ENCODE measurements at regions not wholly inside any gene's neighbourhood (a gene's known extent, or its start where the extent isn't known, plus 50 kb on each side); places are given as distances from the start of the nearest gene placed in this dataset.

DNA sequence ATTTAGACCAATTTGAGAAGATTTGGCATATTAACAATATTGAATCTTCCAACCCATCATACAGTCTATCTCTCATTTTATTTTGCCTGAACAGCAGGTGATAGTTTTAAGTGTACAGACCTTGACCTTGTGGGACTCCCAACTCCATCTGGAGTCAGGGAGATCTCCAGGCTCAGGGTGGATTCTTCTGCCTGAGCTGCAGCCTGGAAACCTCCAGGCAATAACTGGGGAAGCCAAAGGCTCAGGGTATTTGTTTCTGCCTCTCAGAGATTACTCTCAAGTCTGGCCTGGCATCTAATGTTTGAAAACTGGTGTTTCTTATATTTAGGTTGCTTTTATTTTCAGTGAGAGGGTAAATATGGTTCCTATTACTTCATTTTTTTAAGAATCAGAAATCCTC is 102.1 kb upstream of the C1QTNF9B start:
- Histone ChIP-seq H3K4me1 (ENCODE audit: control insufficient read depth, insufficient read depth, low read length) (no peaks in the 10 kb centered on the region), H3K4me3 (ENCODE audit: low read depth, low read length) (no peak overlapping the region), H3K9ac (ENCODE audit: low read depth, low read length) (no peak overlapping the region), H3K27me3 (ENCODE audit: control insufficient read depth, insufficient read depth, low read length) (no peaks in the 10 kb centered on the region), H3K36me3 (ENCODE audit: control insufficient read depth, insufficient read depth, low read length) (no peaks in the 10 kb centered on the region), H3K9me3 (ENCODE audit: control insufficient read depth, insufficient read depth, low read length) (no peaks in the 10 kb centered on the region)

DNA sequence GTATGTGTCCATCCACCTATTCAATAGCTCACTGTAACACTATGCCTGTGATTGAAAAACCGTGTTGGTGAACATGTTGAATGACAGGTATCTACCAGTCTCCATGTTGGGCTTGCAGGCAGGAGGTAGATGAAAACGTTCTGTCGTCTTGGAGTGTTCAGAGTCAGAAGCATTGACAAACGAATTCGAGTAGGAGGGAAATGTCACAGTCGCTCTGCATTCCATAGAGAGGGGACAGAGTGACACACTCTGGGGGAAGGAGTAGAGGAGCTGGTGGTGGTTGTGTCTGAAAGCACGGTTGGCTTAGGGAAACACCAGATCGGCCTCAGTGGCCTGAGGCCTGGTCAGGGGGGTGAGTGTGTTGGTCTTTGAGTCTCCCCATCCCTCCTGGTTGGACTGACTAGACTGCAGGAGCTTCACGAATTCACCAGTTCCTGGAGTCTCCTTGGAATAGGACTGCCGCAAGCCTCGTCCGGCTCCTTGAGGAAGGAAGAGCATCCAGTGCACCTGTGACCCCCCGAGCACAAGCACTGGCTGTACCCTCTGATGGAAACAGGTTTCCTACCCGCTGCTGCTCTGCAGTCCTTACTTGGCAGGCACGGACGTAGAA is 105.0 kb upstream of the C1QTNF9B start:
- Histone ChIP-seq H3K4me3 (ENCODE audit: low read depth, low read length) (no peak overlapping the region), H3K36me3 (ENCODE audit: control insufficient read depth, insufficient read depth, low read length) (no peaks in the 10 kb centered on the region), H3K4me1 (ENCODE audit: control insufficient read depth, insufficient read depth, low read length) (peaks cover 2% of the 10 kb centered on the region), H3K27me3 (ENCODE audit: control insufficient read depth, insufficient read depth, low read length) (no peaks in the 10 kb centered on the region), H3K9ac (ENCODE audit: low read depth, low read length) (no peak overlapping the region), H3K9me3 (ENCODE audit: control insufficient read depth, insufficient read depth, low read length) (no peaks in the 10 kb centered on the region)

DNA sequence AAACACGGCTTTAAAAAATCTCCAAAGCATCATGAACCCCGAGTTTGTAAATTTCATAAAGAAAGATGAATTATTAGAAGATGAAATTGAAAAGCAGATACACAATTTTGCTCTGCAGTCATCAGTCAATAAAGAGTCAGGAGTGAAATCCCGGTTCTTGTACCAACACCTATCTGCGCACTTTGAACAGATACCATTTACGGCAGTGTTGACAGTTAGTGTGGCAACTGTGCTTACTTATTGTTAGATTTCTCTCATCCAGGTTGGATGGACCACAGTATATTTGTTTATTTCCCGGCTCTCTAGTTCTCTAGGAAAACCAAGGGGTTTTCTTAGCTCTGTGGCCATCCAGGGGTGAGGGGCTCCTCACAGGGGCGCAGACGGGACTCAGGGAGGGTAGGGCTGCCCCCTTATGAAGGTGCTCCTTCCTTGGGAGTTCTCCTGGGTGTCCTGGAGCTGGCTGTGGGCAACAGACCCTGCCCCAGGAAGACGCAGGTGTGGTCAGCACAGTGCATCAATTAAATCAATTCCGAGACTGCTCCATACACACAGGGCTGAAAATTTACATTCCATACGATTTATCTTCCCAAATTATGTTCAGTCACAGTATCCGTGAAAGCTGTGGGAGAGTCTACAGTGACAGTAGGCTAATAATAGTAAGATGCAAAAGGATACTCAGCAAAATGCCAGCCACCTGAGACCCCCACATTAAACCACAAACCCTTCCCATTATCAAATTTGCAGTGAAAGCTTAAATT is 107.0 kb upstream of the C1QTNF9B start:
- H3K36me3 ChIP-seq (ENCODE audit: control insufficient read depth, insufficient read depth, low read length), result no peaks in the 10 kb centered on the region
- no peaks in the 10 kb centered on the region for H3K9me3 ChIP-seq (ENCODE audit: control insufficient read depth, insufficient read depth, low read length)
- H3K9ac ChIP-seq (ENCODE audit: low read depth, low read length), result no peak overlapping the region
- H3K27me3 ChIP-seq (ENCODE audit: control insufficient read depth, insufficient read depth, low read length), result no peaks in the 10 kb centered on the region
- H3K4me1 ChIP-seq (ENCODE audit: control insufficient read depth, insufficient read depth, low read length), result peaks cover 2% of the 10 kb centered on the region
- no peak overlapping the region for H3K4me3 ChIP-seq (ENCODE audit: low read depth, low read length)

DNA sequence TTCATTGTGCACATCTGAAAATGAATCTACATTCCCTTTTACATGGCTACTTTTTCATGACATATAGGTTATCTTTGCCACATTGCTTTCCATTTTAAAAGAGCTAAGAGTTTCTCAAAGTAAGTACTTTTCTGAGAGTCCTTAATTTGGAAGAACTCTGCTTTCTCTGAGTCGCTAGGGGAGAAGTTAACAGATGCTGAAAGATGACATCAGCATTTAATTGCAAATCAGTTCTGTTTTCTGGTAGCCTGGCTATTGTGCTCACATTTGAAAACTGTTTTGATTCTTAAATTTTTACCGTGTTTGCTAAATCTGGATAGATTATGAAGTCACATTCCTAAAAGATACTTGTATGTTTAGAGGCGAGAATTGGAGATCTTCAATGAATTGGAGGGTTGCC is 107.7 kb upstream of the C1QTNF9B start:
- no peak overlapping the region for H3K4me3 ChIP-seq (ENCODE audit: low read depth, low read length)
- no peaks in the 10 kb centered on the region for H3K36me3 ChIP-seq (ENCODE audit: control insufficient read depth, insufficient read depth, low read length)
- no peaks in the 10 kb centered on the region for H3K27me3 ChIP-seq (ENCODE audit: control insufficient read depth, insufficient read depth, low read length)
- no peaks in the 10 kb centered on the region for H3K9me3 ChIP-seq (ENCODE audit: control insufficient read depth, insufficient read depth, low read length)
- peaks cover 2% of the 10 kb centered on the region for H3K4me1 ChIP-seq (ENCODE audit: control insufficient read depth, insufficient read depth, low read length)
- H3K9ac ChIP-seq (ENCODE audit: low read depth, low read length), result no peak overlapping the region

DNA sequence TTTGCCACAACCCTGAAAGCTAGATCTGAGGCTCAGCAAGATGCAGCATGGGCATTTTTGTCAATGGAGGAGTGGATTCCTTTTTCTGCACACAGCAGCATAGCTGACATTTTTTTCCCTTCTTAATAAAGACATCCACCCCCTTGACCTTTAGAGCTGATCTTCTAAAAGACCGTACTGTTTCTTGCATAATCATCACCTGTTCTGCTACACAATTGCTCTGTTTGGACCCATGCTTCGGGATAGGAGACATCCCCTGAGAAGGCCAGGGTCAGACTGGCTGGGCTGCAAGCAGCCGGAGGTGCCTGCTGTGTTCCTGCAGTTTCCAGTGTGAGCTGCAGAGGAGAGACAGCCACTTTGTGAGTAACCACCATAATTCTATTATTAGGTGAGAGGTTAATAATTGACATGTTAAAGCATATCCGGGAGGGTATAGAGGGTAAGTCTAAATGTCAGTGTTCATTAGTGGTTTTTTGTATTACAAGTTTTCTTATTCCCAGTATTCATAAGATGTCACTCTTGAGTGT is 108.5 kb upstream of the C1QTNF9B start:
- Histone ChIP-seq H3K4me3 (ENCODE audit: low read depth, low read length) (no peak overlapping the region), H3K4me1 (ENCODE audit: control insufficient read depth, insufficient read depth, low read length) (peaks cover 2% of the 10 kb centered on the region), H3K9me3 (ENCODE audit: control insufficient read depth, insufficient read depth, low read length) (no peaks in the 10 kb centered on the region), H3K36me3 (ENCODE audit: control insufficient read depth, insufficient read depth, low read length) (no peaks in the 10 kb centered on the region), H3K27me3 (ENCODE audit: control insufficient read depth, insufficient read depth, low read length) (no peaks in the 10 kb centered on the region), H3K9ac (ENCODE audit: low read depth, low read length) (no peak overlapping the region)

DNA sequence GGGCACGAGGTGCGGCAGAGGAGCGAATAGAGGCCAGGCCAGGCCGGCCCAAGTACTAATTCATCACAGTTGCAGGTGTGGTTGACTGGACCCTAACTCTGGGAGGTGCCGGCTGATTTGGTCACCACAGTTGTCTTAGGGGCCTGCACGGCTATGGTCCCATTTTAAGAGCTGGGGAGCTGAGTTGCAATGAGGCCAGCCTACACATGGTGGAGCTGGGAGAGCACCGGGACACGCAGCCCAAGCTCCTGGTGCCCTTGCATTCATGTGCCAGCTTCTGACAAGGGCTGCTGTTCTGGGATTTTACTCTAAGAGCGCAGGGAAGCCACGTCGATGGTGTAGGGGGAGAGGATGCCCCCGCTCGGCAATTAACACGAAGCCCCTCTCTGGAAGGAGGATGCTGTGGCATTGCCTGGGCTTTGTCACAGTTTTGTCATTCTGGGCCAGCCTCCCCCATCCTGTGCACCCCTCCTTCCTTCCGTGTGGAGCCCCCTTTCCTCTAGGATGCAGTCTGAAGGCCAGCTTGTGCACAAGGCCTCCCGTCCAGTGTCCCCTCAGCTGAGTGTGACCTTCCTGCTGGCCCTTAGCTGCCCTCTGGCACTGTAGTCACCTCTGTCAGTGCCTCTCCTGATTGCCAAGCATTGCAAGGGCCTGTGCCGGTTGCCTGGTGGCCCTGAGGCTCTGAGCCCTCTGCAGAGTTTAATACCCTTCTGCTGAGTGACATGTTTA is 109.4 kb upstream of the C1QTNF9B start:
- no peaks in the 10 kb centered on the region for H3K9me3 ChIP-seq (ENCODE audit: control insufficient read depth, insufficient read depth, low read length)
- H3K27me3 ChIP-seq (ENCODE audit: control insufficient read depth, insufficient read depth, low read length), result no peaks in the 10 kb centered on the region
- H3K9ac ChIP-seq (ENCODE audit: low read depth, low read length), result no peak overlapping the region
- H3K4me1 ChIP-seq (ENCODE audit: control insufficient read depth, insufficient read depth, low read length), result peaks cover 2% of the 10 kb centered on the region
- H3K4me3 ChIP-seq (ENCODE audit: low read depth, low read length), result no peak overlapping the region
- H3K36me3 ChIP-seq (ENCODE audit: control insufficient read depth, insufficient read depth, low read length), result peaks cover 5% of the 10 kb centered on the region

DNA sequence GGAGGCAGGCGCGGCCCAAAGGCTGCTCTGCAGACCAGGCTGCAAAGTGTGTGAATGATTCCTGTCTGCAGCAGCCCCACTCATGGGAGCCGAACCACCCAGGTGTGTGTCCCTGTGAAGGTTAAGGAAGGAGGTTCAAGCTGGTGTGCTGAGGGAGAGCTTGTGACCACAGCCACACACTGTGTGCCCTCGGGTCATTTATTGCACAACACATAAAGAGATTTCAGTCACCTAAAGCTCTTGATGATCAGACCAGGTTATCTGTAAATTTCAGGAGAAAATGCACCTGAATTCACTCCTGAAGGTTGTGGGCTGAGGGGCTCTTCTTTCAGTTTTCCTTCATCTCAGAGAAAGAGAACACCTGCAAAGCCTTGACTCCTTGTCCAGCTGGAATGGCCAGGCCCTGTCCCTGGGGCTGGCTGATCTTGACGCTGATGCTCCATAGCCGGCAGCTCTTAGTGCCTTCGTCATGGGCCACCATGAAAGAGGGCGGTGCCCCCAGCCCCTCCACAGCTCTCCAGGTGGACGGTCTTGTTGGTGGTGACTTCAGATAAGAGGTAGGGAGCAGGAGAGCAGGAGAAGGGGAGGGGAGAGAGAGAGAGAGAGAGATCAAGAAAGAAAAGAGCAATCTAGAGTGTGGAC is 110.8 kb upstream of the C1QTNF9B start:
- Histone ChIP-seq H3K4me1 (ENCODE audit: control insufficient read depth, insufficient read depth, low read length) (peaks cover 2% of the 10 kb centered on the region), H3K9me3 (ENCODE audit: control insufficient read depth, insufficient read depth, low read length) (no peaks in the 10 kb centered on the region), H3K9ac (ENCODE audit: low read depth, low read length) (no peak overlapping the region), H3K4me3 (ENCODE audit: low read depth, low read length) (no peak overlapping the region), H3K36me3 (ENCODE audit: control insufficient read depth, insufficient read depth, low read length) (peaks cover 5% of the 10 kb centered on the region), H3K27me3 (ENCODE audit: control insufficient read depth, insufficient read depth, low read length) (no peaks in the 10 kb centered on the region)

DNA sequence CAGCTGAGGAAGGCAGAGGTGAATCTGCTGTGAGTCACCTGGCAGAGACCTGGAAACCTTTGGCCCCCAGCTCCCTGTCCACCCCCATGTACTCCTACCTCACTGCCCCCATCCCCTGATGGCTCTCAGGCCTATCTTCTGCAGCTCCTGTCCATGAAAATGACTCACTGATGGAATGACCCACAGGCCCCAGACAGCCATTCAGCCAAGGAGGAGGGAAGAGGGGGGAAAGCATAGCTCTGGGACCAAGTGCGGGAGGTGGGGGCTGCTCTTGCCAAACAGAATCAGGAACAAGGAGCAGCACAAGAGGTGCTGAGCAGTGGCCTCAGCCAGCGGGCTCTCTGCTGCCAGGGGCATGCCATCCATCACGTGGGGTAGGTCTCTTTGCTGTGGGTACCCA is 111.4 kb upstream of the C1QTNF9B start:
- H3K36me3 ChIP-seq (ENCODE audit: control insufficient read depth, insufficient read depth, low read length), result peaks cover 5% of the 10 kb centered on the region
- no peaks in the 10 kb centered on the region for H3K27me3 ChIP-seq (ENCODE audit: control insufficient read depth, insufficient read depth, low read length)
- H3K4me3 ChIP-seq (ENCODE audit: low read depth, low read length), result no peak overlapping the region
- peaks cover 2% of the 10 kb centered on the region for H3K4me1 ChIP-seq (ENCODE audit: control insufficient read depth, insufficient read depth, low read length)
- no peak overlapping the region for H3K9ac ChIP-seq (ENCODE audit: low read depth, low read length)
- H3K9me3 ChIP-seq (ENCODE audit: control insufficient read depth, insufficient read depth, low read length), result no peaks in the 10 kb centered on the region

DNA sequence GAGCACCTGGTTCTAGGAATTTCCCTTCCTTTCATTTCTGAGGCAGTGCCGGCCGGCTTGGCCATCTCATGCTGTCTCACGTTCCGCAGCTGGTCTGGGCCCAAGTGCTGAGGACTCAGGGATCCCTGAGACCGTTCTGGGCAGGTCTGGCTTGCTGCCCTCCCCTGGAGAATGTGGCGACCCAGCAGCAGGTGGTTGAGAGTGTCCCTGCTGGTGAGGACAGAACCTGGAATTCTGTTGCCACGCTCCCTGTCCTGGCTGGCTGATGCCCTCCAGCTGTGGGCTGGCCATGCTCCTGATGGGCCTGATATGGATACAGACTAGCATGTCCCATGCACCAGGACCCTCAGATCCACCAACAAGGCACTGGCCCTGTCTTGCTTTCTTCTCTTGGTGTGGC is 114.0 kb upstream of the C1QTNF9B start:
- H3K27me3 ChIP-seq (ENCODE audit: control insufficient read depth, insufficient read depth, low read length), result no peaks in the 10 kb centered on the region
- H3K36me3 ChIP-seq (ENCODE audit: control insufficient read depth, insufficient read depth, low read length), result peaks cover 5% of the 10 kb centered on the region
- H3K9ac ChIP-seq (ENCODE audit: low read depth, low read length), result no peak overlapping the region
- no peak overlapping the region for H3K4me3 ChIP-seq (ENCODE audit: low read depth, low read length)
- H3K9me3 ChIP-seq (ENCODE audit: control insufficient read depth, insufficient read depth, low read length), result no peaks in the 10 kb centered on the region
- H3K4me1 ChIP-seq (ENCODE audit: control insufficient read depth, insufficient read depth, low read length), result no peaks in the 10 kb centered on the region

DNA sequence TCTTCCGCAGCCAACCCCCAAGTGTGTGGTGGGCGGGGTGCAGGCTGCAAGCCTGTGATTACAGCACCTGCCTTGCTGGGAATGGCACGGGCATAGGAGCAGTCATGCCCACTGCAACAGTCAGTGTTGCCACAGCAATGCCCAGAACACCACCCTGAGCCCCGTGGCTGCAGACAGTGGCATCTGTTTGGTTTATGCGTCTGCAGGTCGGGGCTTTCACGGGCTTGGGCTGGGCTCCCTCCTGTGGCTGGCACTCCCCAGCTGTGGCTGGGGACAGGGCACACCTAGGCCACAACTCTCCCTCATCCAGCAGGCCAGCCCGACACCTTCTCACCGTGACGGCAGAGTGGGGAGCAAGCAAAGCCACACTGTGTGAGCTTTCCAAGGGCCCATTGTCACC is 115.3 kb upstream of the C1QTNF9B start:
- no peaks in the 10 kb centered on the region for H3K9me3 ChIP-seq (ENCODE audit: control insufficient read depth, insufficient read depth, low read length)
- H3K36me3 ChIP-seq (ENCODE audit: control insufficient read depth, insufficient read depth, low read length), result peaks cover 5% of the 10 kb centered on the region
- H3K9ac ChIP-seq (ENCODE audit: low read depth, low read length), result no peak overlapping the region
- H3K4me1 ChIP-seq (ENCODE audit: control insufficient read depth, insufficient read depth, low read length), result no peaks in the 10 kb centered on the region
- H3K4me3 ChIP-seq (ENCODE audit: low read depth, low read length), result no peak overlapping the region
- no peaks in the 10 kb centered on the region for H3K27me3 ChIP-seq (ENCODE audit: control insufficient read depth, insufficient read depth, low read length)

DNA sequence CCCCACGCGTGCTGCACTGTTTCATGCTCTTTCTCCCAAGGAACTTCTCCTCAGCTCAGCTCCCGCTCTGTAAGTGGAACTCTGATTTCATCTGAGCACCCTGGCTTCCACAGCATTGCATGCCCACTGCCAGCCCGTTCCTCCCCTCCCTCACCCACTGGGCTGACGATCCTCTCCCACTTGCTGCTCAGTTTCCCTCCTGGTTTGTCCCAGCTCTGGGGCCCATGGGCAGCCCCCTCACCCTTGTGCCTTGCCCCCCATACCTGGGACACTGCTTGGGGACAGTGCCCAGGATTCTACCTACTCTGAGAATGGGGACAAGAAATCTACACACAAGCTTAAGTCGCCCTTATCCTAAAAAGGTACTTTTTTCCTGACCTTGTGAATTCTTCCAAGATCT is 115.9 kb upstream of the C1QTNF9B start:
- Histone ChIP-seq H3K4me3 (ENCODE audit: low read depth, low read length) (no peak overlapping the region), H3K9me3 (ENCODE audit: control insufficient read depth, insufficient read depth, low read length) (no peaks in the 10 kb centered on the region), H3K9ac (ENCODE audit: low read depth, low read length) (no peak overlapping the region), H3K4me1 (ENCODE audit: control insufficient read depth, insufficient read depth, low read length) (no peaks in the 10 kb centered on the region), H3K27me3 (ENCODE audit: control insufficient read depth, insufficient read depth, low read length) (no peaks in the 10 kb centered on the region), H3K36me3 (ENCODE audit: control insufficient read depth, insufficient read depth, low read length) (peaks cover 5% of the 10 kb centered on the region)
